GM12892 (cell line): ENCODE measurements at regions not wholly inside any gene's neighbourhood (a gene's known extent, or its start where the extent isn't known, plus 50 kb on each side); places are given as distances from the start of the nearest gene placed in this dataset.
"Not testable (repeated sequence)": the region's sequence is repeated elsewhere in the genome, so short reads cannot be mapped to it uniquely, and the experiment has no call there.

Experiments
- DNase-seq: peaks from one replicate; pipeline ENCODE4 v3.0.0; 2011; ENCODE audit not compliant: insufficient read length
- FAIRE-seq: peaks from 2 replicates; lab custom pipeline; 2011; peaks lifted over from hg19 to GRCh38; lab: Jason Lieb, UNC
- POLR2A ChIP-seq: IDR thresholded peaks from 2 replicates; pipeline ENCODE4 v1.6.1; 2011; ENCODE audit warnings: low read depth, low read length, control low read depth
- POLR2AphosphoS5 ChIP-seq: IDR thresholded peaks from 2 replicates; pipeline ENCODE4 v1.6.1; 2011; ENCODE audit warnings: low read depth, low read length, control low read depth
- TAF1 ChIP-seq: IDR thresholded peaks from 2 replicates; pipeline ENCODE4 v1.6.1; 2011; ENCODE audit warnings: low read depth, mild to moderate bottlenecking, control low read depth, low read length, borderline replicate concordance

DNA sequence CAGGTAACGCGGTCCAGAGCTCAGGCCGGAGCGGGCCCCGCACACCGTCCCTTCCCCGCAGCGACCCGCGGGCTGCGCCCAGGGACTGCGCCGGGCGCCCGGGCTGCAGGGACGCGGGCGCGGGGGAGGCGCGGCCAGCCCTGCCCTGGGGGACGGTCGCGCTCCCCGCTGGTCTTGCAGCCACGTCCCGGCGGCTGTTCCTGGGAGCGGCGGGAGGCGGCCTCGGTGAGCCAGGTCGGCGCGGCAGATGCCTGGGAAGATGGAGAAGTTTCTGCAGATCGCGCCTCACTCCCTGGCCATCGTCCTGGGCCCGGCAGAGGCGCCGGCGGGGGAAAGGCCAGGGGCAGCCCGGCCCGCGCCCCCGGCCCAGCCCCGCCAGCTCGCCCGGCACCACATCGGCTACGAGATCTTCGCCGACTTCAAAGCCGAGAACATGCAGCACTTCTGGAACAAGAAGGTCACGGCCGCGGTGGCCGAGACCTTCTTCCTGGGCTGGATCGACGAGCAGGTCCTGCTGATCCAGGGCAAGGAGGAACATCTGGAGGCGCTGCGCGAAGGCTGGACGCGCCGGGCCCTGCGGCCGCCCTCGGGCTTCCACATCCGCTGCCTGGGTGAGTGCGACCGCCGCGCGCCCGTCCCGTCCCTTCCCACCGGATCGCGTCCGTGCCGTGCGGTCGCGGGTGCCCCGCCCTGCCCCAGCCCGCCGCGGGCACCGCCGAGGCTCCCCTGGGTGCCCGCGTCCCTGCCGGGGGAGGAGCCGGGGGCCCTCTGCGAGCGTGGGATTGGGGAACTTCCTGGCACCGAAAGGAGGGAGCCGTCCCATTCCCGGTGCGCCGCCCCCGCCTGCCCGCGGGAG is 107.4 kb upstream of the STOX2 start:
- DNase-seq (no peak), FAIRE-seq (no peak)
- TF ChIP-seq POLR2AphosphoS5 (no peak), POLR2A (no peak), TAF1 (no peak)

DNA sequence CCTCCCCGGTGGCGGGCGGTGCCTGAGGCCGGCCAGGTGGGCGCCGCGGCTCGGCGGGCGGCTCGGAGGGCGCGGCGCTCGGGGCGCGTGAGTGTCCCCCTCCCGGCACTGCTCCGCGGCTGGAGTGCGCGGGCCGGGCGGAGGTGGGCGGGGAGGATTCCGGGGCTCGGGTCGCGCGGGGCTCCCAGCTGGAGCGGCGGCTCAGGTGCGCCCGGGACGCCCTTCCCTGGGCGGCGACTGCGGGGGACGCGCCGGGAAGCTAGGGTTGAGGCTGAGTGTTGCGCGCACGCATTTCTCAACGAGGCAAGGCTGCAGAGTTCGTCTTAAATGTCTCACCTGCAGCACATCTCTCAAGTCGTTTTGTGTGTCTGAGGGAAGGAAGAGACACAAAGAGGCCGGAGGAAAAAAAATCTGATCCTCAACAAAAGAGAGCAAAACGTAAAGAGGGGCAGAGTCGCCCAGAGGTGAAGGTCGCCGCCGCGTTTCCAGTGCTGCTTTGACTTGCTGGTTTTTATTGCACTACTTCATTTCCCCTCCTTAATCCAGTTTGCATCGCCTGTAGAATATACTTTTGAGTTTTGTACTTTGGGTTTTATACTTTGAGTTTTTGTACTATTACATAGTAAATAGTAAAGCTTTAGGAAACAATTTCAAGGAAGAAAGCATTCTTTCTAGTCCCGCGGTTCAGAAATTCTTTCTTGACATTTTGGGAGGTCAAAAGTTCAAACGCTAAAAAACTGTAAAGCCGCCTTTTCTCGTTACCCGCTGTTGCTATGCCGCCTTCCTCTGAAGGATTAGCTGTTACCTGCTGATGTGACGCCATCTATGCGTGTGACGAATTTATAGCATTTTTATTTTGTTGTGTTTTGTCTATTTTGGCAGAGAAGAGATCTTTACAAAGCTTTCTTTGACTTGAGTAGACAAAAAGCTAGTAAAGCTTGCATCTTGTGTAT is 106.5 kb upstream of the STOX2 start:
- TF ChIP-seq POLR2A (no peak), TAF1 (no peak), POLR2AphosphoS5 (no peak)
- DNase-seq (no peak), FAIRE-seq (no peak)

DNA sequence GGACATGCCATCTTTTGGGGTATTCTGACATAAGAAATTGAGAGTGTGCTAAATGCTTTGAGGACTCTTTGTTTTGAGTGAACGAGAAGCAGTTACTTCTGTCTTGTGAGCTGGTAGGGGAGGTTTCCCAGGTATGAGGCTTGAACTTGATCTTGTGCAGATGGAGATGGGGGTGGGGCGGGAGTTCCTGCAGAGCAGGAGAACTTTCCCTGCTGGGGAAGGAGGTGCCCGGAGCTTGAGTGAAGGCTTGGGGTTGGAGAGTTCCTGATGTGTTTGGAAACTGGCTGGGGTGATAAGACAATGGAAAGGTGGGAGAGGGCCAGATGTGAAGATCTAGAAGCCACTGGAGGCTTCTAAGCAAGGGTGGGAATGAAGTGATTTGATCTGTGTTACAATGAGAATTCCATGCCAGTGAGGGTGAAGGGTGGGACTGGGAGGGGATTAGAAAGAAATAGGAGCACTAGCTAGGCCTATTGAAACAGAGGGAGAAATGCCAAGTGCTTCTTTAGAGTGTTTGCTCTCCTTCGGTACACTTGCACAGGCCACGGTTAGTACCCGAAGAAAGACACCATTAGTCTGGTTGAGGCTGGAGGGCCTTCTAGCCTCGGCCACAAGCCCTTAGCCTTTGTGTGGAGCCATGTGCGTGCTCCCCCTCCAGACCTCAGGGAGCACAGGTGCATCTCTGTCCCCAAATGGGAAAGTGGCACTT is 103.5 kb upstream of the STOX2 start:
- DNase-seq (no peak), FAIRE-seq (no peak)
- no peak for TF ChIP-seq TAF1
- TF ChIP-seq POLR2A = no peak
- no peak for TF ChIP-seq POLR2AphosphoS5

DNA sequence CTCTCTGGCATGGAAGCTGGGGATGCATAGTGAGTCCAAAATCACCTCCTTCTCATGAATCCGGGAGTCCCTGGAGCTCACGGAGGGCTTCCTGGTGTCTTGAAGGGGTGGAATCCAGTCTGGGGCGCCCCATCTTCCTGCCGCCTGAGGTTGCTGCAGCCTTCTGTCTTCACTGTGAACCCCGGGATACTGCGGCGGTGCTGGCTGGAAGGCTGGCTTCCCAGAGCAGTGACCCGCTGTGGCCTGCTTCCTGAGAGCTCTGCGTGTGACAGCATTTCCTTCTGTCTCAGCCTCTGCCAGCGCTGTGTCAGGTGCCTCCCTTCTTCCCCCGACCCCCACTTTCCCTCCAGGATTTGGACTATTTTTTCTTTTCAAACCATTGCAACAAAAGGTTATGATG is 98.8 kb upstream of the STOX2 start:
- TF ChIP-seq POLR2AphosphoS5 = no peak
- TF ChIP-seq POLR2A = no peak
- TF ChIP-seq TAF1 = no peak
- DNase-seq (no peak), FAIRE-seq (no peak)

GRCh38 chr4:183807420-183808096 is 97.5 kb upstream of the STOX2 start:
- FAIRE-seq (no peak), DNase-seq (no peak)
- TF ChIP-seq POLR2AphosphoS5 = no peak
- no peak for TF ChIP-seq TAF1
- TF ChIP-seq POLR2A = no peak

DNA sequence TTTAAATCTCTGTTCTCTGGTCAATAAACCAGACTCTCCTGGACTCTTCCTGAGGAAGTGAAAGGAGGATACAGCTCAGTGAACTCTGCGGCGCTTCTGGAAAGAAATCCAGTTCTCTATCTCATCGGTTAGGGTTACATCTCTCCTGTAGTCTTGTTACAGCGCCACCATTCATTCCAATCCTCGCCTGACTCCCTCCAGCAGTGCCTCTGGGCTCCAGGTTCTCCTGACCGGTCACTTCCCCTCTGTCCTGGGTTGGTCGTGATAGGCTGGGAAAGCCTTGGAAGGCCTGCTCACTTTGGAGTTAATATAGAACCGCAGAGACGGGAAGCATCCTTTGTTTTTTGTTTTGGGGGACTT is 97.0 kb upstream of the STOX2 start:
- no peak for FAIRE-seq

DNA sequence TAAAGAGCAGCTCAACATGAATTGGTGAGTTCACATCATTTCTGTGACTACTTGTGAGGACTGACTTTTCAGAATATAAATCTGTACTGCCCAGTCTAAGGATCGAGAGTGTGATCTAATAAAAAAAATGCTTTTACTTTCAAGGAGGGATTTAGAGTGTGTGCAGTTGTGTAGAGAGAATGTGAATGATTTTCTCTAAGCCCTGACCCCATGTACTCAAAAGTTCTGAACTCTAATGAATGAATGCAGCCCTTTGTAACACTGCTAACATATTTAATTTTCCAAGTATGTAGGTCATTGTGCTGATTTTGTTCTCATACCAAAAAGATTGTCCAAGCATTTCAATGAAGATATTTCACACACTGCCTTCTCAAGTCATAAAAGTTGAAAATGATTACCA is 92.5 kb upstream of the STOX2 start:
- FAIRE-seq (no peak), DNase-seq (no peak)
- TF ChIP-seq POLR2A (no peak), TAF1 (no peak), POLR2AphosphoS5 (no peak)

More for the DNA sequence above, 97.0 kb upstream of the STOX2 start:
- TF ChIP-seq POLR2AphosphoS5 (no peak), POLR2A (no peak), TAF1 (no peak)
- no peak for DNase-seq

DNA sequence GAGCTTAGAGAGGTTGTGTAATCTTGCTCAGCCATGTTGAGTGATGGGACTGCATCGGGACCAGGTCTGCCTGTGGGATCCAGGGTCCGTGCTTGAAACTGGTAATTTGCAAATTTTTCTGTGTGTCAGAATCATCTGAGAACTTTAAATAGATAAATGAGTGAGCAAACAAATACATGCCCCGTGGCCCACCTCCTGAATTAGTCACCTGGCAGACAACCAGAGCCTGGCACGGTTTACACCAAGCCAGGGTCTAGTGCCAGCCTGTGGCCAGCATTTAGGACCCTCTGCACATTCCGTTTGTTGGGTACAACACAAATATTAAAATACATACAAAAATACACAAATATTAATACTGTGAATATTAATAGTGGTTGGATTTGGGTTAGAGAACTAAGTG is 90.6 kb upstream of the STOX2 start:
- TF ChIP-seq POLR2AphosphoS5 (no peak), POLR2A (no peak), TAF1 (no peak)
- FAIRE-seq = no peak
- no peak for DNase-seq

- FAIRE-seq (no peak), DNase-seq (no peak)
- TF ChIP-seq POLR2AphosphoS5 = no peak
- TF ChIP-seq TAF1 = no peak
- no peak for TF ChIP-seq POLR2A
Measured at GRCh38 chr4:183816077-183816476, 89.0 kb upstream of the STOX2 start.

GRCh38 chr4:183816882-183817509 is 88.1 kb upstream of the STOX2 start:
- TF ChIP-seq TAF1 (no peak), POLR2A (no peak), POLR2AphosphoS5 (no peak)
- no peak for FAIRE-seq
- DNase-seq = no peak

GRCh38 chr4:183818591-183818990 is 86.5 kb upstream of the STOX2 start:
- DNase-seq, FAIRE-seq: not testable (repeated sequence)
